Cardiac muscle cell (in vitro differentiated cells and primary cell): ENCODE measurements at regions not wholly inside any gene's neighbourhood (a gene's known extent, or its start where the extent isn't known, plus 50 kb on each side); places are given as distances from the start of the nearest gene placed in this dataset.

ENCODE experiments used
- DNase-seq, 2 donors: peaks; one replicate each; pipeline versions ENCODE4 v3.0.0 to v3.0.0-alpha.2; 2010 to 2017; ENCODE audit warnings: low read depth in 1 of 2, low spot score in 1 of 2
- H3K27ac ChIP-seq: fragments of 200-600 bp; sonication (generic); 2 replicates; pipeline ENCODE4 v1.5.1; 2016
- H3K27me3 ChIP-seq: fragments of 200-600 bp; sonication (generic); 2 replicates; pipeline ENCODE4 v1.6.0; 2016; ENCODE audit warnings: control low read depth
- H3K36me3 ChIP-seq: fragments of 200-600 bp; sonication (generic); 2 replicates; pipeline ENCODE4 v1.5.1; 2016; ENCODE audit warnings: control low read depth
- H3K4me1 ChIP-seq: fragments of 200-600 bp; sonication (generic); 2 replicates; pipeline ENCODE4 v1.8.1; 2017; ENCODE audit warnings: low read depth, mild to moderate bottlenecking, mixed run types
- H3K4me3 ChIP-seq: fragments of 200-600 bp; sonication (generic); 2 replicates; pipeline ENCODE4 v1.5.1; 2016; ENCODE audit warnings: mild to moderate bottlenecking
- H3K9me3 ChIP-seq: fragments of 200-600 bp; sonication (generic); 2 replicates; pipeline ENCODE4 v1.5.1; 2017; ENCODE audit warnings: low read depth, mild to moderate bottlenecking, control low read depth
- CTCF ChIP-seq: IDR thresholded peaks from 2 replicates; pipeline ENCODE4 v1.5.1; 2012; ENCODE audit warnings: low read depth, mild to moderate bottlenecking, low read length

- Histone ChIP-seq H3K4me1 (no peaks in the 10 kb centered on the region), H3K27ac (no peak overlapping the region), H3K9me3 (no peaks in the 10 kb centered on the region), H3K4me3 (no peak overlapping the region), H3K36me3 (no peaks in the 10 kb centered on the region), H3K27me3 (no peaks in the 10 kb centered on the region)
- no peak for TF ChIP-seq CTCF
- DNase-seq, result no peak
These were observed 222.0 kb upstream of the LRIG3 start for GRCh38 chr12:59142183-59142790.

GRCh38 chr12:59134750-59135149 is 214.4 kb upstream of the LRIG3 start:
- no peak for DNase-seq
- Histone ChIP-seq H3K27me3 (no peaks in the 10 kb centered on the region), H3K4me1 (no peaks in the 10 kb centered on the region), H3K4me3 (no peak overlapping the region), H3K36me3 (no peaks in the 10 kb centered on the region), H3K27ac (no peak overlapping the region), H3K9me3 (no peaks in the 10 kb centered on the region)
- no peak for TF ChIP-seq CTCF

GRCh38 chr12:59131462-59131861 is 211.2 kb upstream of the LRIG3 start:
- H3K4me1 ChIP-seq, result no peaks in the 10 kb centered on the region
- no peaks in the 10 kb centered on the region for H3K9me3 ChIP-seq
- H3K27ac ChIP-seq, result no peak overlapping the region
- TF ChIP-seq CTCF, result no peak
- no peaks in the 10 kb centered on the region for H3K36me3 ChIP-seq
- H3K4me3 ChIP-seq, result no peak overlapping the region
- no peaks in the 10 kb centered on the region for H3K27me3 ChIP-seq
- DNase-seq, result peak in 1 of 2 donors; percentile 15

- H3K9me3 ChIP-seq, result no peaks in the 10 kb centered on the region
- no peak overlapping the region for H3K27ac ChIP-seq
- H3K4me1 ChIP-seq, result no peaks in the 10 kb centered on the region
- no peak for TF ChIP-seq CTCF
- no peaks in the 10 kb centered on the region for H3K27me3 ChIP-seq
- peak in 1 of 2 donors; percentile 36 for DNase-seq
- H3K4me3 ChIP-seq, result no peak overlapping the region
- no peaks in the 10 kb centered on the region for H3K36me3 ChIP-seq
These were observed 202.5 kb upstream of the LRIG3 start for GRCh38 chr12:59122784-59123183.

GRCh38 chr12:59121451-59121850 is 201.1 kb upstream of the LRIG3 start:
- Histone ChIP-seq H3K27ac (no peak overlapping the region), H3K4me3 (no peak overlapping the region), H3K36me3 (no peaks in the 10 kb centered on the region), H3K27me3 (no peaks in the 10 kb centered on the region), H3K4me1 (no peaks in the 10 kb centered on the region), H3K9me3 (no peaks in the 10 kb centered on the region)
- no peak for TF ChIP-seq CTCF
- no peak for DNase-seq
